Activated T-cell treated with anti-CD3 and anti-CD28 coated beads for 48 hours (primary cell): ENCODE measurements at regions not wholly inside any gene's neighbourhood (a gene's known extent, or its start where the extent isn't known, plus 50 kb on each side); places are given as distances from the start of the nearest gene placed in this dataset.

Experiments used
- DNase-seq: peaks from one replicate; pipeline ENCODE4 v3.0.0-alpha.2; 2020; ENCODE audit warnings: low read depth

DNA sequence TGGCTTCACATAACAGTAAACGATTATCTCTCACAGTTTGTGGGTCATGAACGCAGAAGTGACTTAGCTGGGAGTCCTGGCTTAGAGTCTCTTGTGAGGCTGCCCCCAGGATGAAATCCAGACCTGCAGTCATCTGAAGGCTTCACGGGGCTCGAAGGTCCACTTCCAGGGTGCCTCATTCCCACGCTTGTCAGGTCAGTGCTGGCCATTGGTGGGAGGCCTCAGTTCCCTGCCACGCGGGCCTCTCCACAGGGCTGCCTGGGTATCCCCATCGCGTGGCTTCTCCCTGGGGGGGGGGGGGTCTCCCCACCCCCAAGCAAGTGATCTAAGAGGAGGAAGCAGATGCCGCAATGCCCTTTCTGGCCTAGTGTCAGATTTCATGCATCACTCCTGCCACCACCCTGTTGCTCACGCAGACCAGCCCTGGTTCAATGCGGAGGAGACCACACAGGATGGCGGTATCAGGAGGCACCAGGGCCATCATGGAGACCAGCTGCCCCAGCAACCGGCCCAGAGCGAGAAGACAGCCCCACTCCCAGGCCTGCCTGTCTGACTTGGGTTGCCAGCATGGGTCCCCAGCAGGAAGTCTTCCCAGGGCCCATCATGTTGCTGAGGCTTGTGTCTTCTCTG lies 77.3 kb upstream of the CDH5 start:
- DNase-seq: no peak

DNA sequence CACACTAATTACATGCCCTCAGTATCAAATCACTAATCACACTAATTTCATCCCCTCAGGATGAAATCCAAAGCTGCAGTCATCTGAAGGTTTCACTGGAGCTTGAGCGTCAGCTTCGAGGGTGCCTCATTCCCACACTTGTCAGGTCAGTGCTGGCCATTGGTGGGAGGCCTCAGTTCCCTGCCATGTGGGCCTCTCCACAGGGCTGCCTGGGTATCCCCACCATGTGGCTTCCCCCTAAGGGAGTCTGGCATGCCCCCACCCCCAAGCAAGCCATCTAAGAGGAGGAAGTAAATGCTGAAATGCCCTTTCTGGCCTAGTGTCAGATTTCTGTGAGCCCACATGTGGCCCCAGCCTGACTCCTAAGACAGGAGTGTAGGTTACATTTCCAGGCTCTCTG lies 78.6 kb upstream of the CDH5 start:
- no peak for DNase-seq

DNA sequence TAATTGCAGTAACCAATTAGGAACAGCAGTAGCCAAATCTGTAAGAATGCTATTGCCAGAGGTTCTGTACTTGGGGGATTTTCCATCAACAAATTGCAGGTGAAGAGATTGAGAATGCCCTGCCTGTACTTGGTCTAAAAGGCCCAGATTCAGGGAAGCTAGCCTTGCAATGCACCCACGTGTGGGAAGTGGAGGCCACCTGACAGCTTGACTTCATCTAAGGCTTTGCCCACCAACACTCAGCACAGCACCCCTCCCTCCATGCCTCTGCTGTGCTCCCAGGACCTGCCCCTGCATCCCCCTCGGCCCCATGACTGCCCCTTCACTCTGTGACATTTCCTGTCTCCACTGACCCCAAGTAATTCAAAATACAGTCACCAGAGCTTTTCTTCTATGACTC lies 79.1 kb upstream of the CDH5 start:
- no peak for DNase-seq

DNA sequence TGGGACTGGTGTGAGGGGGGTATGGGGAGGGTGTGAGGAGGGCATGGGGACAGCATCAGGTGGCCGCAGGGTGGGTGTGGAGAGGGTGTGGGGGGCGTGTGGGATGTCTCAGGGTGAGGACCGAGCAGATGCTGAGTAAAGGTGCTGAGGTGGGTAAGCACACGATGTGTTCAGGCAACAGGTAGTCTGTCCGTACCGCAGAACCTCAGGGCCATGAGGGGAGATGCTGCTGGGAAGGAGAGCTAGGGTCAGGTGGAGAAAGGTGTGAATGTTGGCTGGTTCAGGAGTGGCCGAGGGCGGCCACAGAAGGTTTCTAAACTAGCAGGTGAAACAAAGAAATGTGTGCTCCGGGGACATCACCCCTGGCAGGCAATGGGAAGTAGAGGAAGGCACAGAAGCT lies 80.0 kb upstream of the CDH5 start:
- no peak for DNase-seq

GRCh38 chr16:66278604-66279262 lies 87.8 kb upstream of the CDH5 start:
- no peak for DNase-seq

DNA sequence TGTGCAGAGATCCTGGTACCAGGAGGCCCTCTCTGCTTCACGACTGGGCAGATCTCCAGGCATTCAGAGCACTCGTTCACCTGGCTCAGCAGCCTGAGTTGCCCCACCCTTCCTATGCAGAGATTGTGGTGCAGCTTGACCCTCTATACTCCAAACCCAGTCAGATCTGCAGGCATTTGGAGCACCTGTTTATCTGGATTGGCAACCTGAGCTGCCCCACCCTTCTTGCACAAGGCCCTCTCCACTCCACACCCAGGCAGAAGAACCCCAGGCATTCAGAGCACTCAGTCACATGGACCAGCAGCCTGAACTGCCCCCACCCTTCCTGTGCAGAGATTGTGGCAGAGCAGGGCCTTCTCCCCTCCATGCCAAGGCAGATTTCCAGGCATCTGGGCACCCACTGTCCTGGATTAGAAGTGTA lies 88.4 kb upstream of the CDH5 start:
- DNase-seq: no peak

GRCh38 chr16:66277311-66278070 lies 89.0 kb upstream of the CDH5 start:
- DNase-seq: no peak

GRCh38 chr16:66275775-66276428 lies 90.6 kb upstream of the CDH5 start:
- DNase-seq: no peak

DNA sequence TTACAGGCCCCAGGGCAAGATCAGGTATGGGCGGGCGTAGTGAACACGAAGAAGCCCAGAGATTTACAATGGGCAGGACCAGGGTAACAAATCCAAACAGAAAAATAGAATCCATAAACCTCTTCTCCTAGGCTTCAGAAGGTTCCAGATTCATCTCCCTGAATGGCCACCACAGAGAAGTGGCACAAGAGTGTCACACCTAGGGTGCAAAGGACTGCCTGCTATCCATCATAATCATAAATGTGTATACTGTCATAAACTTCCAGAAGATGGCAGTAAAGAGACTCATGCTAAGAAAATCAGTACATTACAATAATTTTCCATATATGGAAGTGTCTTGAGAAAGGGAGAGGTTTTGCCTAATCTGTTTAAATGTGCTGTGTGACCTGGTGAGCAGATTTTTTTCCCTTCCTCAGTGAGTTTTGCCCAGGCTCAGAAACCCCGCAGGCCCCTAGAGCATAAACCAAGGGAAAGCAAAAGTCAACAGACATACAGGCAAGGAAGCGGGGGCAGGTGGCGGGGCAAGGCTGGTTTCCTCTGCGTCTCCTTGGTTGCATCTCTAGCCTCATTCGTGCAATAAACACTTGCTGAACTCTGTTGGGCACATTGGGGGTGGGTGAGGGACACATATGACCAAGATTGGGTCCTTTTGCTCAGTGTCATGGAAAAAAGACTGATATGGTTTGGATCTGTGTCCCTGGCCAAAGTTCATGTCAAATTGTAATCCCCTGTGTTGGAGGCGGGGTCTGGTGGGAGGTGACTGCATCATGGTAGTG lies 92.0 kb upstream of the CDH5 start:
- no peak for DNase-seq

DNA sequence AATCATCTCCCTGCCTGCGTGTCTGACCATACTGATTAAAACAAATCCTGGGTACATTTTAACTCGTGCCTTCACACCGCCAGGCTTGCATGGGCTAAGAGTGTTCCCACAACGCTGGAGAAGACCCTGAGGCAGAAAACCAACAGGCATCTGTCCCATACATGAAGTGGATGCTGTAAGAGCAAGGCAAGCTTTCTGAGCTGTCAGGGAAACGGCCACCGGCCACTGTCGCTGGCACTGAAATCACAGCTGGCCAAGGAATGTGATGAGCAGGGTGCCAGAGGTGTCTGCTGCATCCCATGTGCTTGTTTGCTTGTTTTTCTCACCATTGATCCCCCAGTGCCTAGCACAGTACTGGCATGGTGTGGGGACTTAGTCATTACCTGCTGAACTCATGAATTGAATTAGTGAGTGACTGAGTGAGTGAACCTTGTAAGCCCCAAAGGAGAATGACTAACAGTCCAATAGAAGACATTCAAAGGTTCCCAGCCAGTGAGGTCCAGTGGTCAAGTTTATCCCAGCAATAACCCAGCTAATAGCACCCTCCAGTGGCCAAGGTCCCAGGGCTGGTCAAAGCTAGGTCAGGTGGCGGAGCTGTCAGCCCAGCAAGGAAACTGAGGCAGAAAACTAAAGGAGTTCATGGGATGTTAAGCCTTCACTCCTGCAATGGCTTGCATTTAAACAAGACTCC lies 92.7 kb upstream of the CDH5 start:
- DNase-seq: no peak

DNA sequence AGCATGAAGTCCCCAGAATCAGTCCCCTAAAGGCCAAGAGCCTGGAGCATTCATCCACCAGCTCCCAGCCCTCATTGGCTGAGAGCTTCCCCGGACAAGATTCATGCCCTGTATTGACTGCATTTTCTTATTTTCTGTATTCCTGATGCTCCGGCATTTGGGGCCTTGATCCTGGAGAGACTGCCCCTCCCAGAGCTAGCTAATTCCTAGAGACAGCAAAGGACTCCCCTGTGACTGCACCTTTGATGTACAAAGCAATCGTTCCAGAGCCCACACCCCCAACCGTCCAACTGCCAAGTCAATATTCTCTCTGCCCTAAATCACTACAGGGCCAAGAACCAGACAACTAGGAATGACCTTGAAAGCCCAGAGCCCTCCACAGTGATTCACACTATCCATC lies 93.4 kb upstream of the CDH5 start:
- no peak for DNase-seq

DNA sequence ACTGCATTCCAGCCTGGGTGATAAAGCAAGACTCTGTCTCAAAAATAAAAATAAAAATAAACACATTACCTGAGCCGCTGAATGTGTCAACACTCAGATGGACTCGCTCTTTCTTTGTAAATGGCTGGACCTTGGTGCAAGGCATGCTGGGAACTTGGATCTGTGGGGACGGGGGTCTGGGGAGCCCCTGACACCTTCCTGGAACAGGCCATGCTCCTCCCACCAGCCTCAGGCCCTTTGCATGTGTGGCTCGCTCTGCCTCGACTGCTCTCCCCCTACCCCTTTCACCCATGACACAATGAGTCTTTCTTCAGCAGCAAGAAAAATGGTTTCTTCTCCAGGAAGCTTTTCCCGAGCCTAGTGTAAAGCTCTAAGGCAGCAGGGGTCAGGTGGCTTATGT lies 94.0 kb upstream of the CDH5 start:
- DNase-seq: no peak

DNA sequence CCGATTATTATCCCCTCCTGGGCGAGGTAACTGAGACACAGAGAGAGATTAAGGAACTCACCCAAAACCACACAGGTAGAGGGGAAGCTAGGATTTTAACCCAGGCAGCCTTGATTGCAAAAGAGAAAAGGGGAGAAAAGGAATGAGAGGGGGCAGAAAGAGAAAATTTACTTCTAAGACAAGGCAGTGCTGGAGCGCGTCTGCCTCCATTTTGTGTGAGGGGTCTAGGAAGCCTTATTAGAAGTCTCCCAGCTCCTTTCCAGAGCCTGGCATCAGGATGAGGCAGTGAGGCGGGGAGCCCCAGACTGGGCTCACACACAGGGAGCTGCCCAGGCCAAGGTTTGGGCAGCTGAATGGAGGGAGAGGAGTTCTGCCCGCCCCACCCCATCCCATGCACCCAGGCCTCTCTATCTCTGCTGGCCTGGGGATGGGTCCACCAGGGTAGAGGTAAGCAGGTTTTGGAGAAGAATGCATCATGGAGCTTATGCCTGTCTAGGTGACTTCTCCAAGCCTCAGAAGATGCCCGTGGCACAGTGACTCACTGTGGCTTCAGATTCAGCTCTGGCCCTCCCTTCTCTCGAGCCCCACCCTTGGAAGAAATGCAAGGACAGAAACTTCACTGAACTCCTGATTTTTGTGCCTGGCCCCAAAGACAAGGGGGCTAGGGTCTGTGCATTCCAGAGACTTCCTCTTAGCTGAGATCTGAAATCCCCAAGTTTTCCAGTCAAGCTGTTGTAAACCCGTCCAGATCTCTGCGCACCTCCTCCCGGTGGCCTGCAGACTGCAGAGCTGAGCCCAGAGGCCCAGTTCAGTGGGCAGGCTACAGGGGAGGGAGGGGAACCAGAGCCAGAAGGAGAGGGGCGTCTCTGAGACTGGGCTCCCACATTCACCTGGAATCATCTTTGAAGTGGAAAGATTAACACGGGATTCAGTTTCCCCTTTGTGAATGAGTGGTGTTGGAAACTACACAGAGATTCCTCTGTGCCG lies 95.1 kb upstream of the CDH5 start:
- no peak for DNase-seq

DNA sequence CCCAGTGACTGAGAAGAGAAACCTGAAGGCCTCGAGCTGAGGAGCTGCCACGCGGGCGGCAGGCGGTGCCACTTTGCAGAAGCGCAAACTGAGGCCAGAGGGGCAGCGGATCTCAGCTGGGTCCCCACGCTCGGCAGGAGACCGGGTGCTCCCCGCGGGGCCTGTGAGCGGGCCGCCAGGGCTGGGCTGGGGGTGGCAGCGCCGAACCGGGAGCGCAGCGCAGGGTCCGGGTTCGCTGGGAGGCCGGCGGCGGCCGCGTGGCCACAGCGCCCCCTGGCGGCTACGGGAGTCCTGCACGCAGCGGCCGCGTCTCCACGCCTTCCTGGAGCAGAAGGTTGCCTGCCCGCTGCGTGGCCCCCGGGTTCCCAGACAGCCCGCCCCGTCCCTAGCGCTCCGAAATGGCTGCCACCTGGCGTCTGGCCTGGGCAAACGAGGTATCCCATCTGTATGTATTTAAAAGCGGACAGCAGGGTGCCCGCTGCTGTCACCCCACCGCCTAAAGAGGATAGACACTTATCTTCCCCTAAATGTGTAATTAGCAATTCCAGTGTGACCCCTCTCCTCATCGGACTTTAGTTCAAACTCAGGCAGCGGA lies 96.1 kb upstream of the CDH5 start:
- peak; percentile 74 for DNase-seq

GRCh38 chr16:66269617-66270332 lies 96.7 kb upstream of the CDH5 start:
- no peak for DNase-seq

DNA sequence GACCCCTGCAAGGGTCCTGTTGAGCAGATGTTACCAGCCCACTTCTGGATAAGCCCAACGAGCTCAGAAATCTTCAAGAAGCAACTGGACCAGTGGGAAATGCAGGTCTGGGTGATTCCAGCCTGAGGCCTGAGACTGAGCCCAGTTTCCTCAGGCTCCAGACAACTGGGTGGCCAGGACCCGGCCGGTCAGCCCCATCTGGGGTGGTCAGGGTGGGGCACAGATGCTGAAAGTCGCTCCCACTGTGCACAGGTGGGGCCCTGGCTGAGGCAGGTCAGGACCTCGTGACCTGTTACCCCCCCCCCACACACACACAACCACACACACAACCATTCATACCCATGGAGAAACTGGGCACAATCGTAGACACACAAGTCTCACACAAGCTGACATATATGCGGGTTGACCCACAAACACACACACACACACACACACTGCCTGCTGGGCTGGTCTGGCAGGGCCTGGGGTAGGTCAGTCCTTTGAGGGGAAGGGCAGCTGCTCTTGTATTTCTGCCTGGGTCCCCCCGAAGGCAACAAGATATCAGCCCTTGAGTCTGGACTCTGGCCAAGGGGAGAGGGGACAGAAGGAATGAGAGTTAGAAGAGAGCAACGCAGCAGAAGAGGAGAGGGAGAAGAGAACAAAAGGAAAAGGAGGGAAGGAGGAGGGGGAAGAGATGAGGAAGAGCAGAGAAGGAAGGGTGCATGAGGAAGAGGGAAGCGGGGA lies 99.0 kb upstream of the CDH5 start:
- DNase-seq: no peak

DNA sequence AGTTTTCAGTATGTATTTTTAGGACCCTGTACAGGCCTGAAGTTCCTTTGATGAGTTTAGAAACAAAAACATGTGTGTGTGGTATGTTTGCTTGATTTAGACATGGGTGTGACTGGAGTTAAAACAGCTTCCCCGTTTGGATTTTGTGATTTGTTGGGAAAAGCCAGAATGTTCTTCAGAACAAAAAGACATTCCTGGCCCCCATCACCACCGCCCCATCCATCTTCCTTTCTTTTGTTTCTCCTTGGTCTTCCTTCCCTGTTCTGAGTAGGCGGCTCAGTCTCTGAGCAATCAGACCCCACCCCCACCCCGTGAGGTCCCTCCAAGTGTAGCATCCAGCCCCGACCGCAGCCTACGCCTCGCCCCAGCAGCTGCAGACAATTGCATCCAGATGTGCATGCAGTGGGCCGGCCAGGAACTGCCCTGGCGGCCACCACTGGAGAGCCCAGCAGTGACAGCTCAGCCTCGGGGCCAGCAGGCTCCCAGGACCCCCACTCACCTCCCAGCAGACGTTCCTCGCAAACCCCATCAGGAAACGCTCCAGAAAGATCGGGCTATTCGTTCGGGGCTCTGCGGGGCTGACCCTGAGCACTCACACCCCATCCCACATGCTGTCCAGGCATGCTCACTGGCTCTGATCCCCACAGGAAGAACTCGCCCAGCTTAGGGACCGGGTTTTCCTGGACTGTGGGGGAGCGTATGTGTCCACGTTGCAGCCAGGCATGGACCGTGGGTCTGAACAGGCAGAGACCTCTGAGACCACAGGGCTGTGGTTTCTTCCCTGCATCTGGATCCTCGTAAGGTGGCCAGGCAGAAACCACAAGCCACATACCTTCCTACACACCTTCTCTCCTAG lies 99.8 kb upstream of the CDH5 start:
- DNase-seq: no peak
